A673 (cell line): ENCODE measurements at regions not wholly inside any gene's neighbourhood (a gene's known extent, or its start where the extent isn't known, plus 50 kb on each side); places are given as distances from the start of the nearest gene placed in this dataset.

Experiments
- CTCF ChIP-seq: fragments of 300-800, 200-600 bp; sonication (generic); conservative IDR thresholded peaks from 2 replicates; pipeline ENCODE4 v1.5.1; 2017; ENCODE audit warnings: low read depth, mild to moderate bottlenecking, antibody characterized with exemption, low read length, moderate library complexity, mixed read lengths
- EZH2 ChIP-seq: fragments of 200-600 bp; sonication (generic); IDR thresholded peaks from 2 replicates; pipeline ENCODE4 v1.6.1; 2017; ENCODE audit warnings: borderline replicate concordance, low read depth, mild to moderate bottlenecking, mixed read lengths, antibody characterized with exemption, low read length; ENCODE audit not compliant: poor library complexity, severe bottlenecking

DNA sequence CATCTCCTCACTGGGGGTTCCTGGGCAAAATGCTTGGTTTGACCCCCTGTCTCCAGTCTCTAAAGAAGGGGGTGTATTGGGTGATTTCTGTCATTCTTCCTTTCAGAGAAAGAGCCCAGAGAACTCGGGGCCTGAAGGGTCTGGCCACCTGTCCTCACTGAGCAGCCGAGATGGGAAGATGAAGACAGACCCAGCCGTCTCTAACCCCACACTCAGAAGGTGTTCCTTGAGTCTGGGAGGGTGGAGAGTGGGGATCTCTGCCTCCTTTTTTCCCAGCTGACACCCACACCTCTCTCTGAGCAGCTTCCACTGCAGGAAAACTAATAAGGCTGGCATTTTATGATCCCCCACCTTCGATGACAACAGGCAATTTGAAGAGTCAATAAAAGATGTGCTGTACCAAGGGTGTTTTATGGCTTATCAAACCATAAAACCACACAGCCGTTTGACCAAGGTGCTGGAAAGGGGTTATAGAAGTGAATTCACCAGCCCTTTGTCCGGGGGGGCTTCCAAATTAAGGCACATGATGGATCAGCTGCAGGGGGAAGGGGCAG is 213.8 kb downstream of the SMAD2 start:
- TF ChIP-seq CTCF (no peak), EZH2 (no peak)
